ENCODE measurements at regions not wholly inside any gene's neighbourhood (a gene's known extent, or its start where the extent isn't known, plus 50 kb on each side); places are given as distances from the start of the nearest gene placed in this dataset.

GRCh38 chr4:24006269-24006668, 116.4 kb upstream of the PPARGC1A start:
- DNase-seq (ENCODE audit: low read depth), result no peak
- TF ChIP-seq, protein P1, sequence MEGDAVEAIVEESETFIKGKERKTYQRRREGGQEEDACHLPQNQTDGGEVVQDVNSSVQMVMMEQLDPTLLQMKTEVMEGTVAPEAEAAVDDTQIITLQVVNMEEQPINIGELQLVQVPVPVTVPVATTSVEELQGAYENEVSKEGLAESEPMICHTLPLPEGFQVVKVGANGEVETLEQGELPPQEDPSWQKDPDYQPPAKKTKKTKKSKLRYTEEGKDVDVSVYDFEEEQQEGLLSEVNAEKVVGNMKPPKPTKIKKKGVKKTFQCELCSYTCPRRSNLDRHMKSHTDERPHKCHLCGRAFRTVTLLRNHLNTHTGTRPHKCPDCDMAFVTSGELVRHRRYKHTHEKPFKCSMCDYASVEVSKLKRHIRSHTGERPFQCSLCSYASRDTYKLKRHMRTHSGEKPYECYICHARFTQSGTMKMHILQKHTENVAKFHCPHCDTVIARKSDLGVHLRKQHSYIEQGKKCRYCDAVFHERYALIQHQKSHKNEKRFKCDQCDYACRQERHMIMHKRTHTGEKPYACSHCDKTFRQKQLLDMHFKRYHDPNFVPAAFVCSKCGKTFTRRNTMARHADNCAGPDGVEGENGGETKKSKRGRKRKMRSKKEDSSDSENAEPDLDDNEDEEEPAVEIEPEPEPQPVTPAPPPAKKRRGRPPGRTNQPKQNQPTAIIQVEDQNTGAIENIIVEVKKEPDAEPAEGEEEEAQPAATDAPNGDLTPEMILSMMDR (conservative IDR thresholded peaks at IDR 0.05; ENCODE audit: low read depth, low read length), result no peak
- H3K4me3 ChIP-seq (ENCODE audit: low read depth, low read length), result no peak overlapping the region

GRCh38 chr4:24003926-24004325, 114.1 kb upstream of the PPARGC1A start:
- TF ChIP-seq, protein P1 (conservative IDR thresholded peaks at IDR 0.05; ENCODE audit: low read depth, low read length), result no peak
- no peak overlapping the region for H3K4me3 ChIP-seq (ENCODE audit: low read depth, low read length)
- no peak for DNase-seq (ENCODE audit: low read depth)

GRCh38 chr4:24003496-24003895, 113.6 kb upstream of the PPARGC1A start:
- TF ChIP-seq, protein P1 (conservative IDR thresholded peaks at IDR 0.05; ENCODE audit: low read depth, low read length), result no peak
- no peak for DNase-seq (ENCODE audit: low read depth)
- no peak overlapping the region for H3K4me3 ChIP-seq (ENCODE audit: low read depth, low read length)

DNA sequence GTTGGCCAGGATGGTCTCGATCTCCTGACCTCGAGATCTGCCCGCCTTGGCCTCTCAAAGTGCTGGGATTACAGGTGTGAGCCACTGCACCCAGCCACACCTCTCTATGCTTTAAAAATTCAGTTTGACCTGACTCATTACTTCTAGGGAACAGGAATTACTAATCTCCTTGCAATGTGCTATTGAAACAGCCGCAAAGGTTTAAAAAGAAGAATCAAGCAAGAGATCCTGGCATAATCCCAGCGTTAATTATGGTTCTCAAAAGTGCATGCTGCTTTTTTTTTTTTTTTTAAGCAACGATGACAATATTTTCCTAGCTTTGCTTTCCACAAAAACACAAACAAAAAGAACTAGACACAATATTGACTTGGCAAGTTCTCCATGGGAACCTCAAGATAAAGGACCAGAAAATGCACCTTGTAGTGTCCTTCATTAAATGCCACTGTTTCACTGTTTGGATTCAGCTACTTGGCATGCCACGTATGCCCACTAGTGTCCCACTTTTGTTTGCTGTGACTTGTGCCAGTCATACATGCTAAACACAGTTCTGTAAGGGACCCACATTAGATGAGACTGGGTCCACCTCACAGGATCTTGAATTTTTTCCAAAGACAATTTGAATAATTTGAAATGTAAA, 112.6 kb upstream of the PPARGC1A start:
- no peak for DNase-seq (ENCODE audit: low read depth)
- TF ChIP-seq, protein P1 (conservative IDR thresholded peaks at IDR 0.05; ENCODE audit: low read depth, low read length), result no peak
- no peak overlapping the region for H3K4me3 ChIP-seq (ENCODE audit: low read depth, low read length)

GRCh38 chr4:24001486-24002329, 111.9 kb upstream of the PPARGC1A start:
- H3K4me3 ChIP-seq (ENCODE audit: low read depth, low read length), result no peak overlapping the region
- TF ChIP-seq, protein P1 (conservative IDR thresholded peaks at IDR 0.05; ENCODE audit: low read depth, low read length), result no peak
- DNase-seq (ENCODE audit: low read depth), result no peak

DNA sequence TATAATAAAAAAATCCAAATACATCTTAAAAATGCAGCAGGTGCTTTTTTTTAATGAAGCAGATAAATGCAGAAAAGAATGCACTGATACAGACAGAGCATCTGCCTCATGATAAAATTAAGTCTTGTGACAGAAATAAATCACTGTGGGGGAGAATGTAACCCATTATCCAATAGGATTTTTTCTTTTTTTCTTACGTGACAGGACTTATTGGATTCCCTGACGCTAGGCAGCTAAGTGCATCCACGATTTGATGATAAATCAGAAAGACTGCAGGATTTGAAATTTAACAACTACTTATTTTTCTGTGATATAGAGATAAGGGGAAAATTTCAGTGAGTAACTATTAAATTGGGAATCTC, 110.6 kb upstream of the PPARGC1A start:
- H3K4me3 ChIP-seq (ENCODE audit: low read depth, low read length), result no peak overlapping the region
- no peak for DNase-seq (ENCODE audit: low read depth)
- TF ChIP-seq, protein P1 (conservative IDR thresholded peaks at IDR 0.05; ENCODE audit: low read depth, low read length), result no peak

All from epithelial cell of proximal tubule (primary cell).